Testis (tissue), 2 donors: ENCODE measurements at regions not wholly inside any gene's neighbourhood (a gene's known extent, or its start where the extent isn't known, plus 50 kb on each side); places are given as distances from the start of the nearest gene placed in this dataset.

Source experiments
- DNase-seq: peaks from one replicate; pipeline ENCODE4 v3.0.0-alpha.2; 2019
- H3K27ac ChIP-seq, 2 donors: fragments of 200-600 bp; sonication (generic); one replicate each; pipeline ENCODE4 v1.5.1; 2019
- H3K27me3 ChIP-seq: fragments of 200-600 bp; sonication (generic); one replicate; pipeline ENCODE4 v1.5.1; 2019
- H3K36me3 ChIP-seq: fragments of 200-600 bp; sonication (generic); one replicate; pipeline ENCODE4 v1.5.1; 2017; ENCODE audit warnings: low read depth; ENCODE audit errors: missing control alignments
- H3K4me1 ChIP-seq: fragments of 200-600 bp; sonication (generic); one replicate; pipeline ENCODE4 v1.5.1; 2019
- H3K4me3 ChIP-seq, 2 donors: fragments of 200-600 bp; sonication (generic); one replicate each; pipeline ENCODE4 v1.5.1; 2017 to 2019
- H3K9me3 ChIP-seq: fragments of 200-600 bp; sonication (generic); one replicate; pipeline ENCODE4 v1.5.1; 2017
- CTCF ChIP-seq, 3 experiments: fragments of 450-650 bp in 2 of 3; fragments of 200-600 bp in 1 of 3; sonication (generic) in 1 of 3; IDR thresholded peaks; one replicate each; pipeline ENCODE4 v1.5.1; 2016 to 2019; ENCODE audit warnings: antibody characterized with exemption in 3 of 3, mild to moderate bottlenecking in 2 of 3, moderate library complexity in 1 of 3
- POLR2A ChIP-seq: fragments of 450-650 bp; IDR thresholded peaks from one replicate; pipeline ENCODE4 v1.6.1; 2017; ENCODE audit warnings: antibody characterized with exemption, mild to moderate bottlenecking, moderate library complexity
- WGBS, 2 donors: methylation state at CpG; one replicate each; pipeline ENCODE4 v1.1.5; 2018; 5-methylcytosine and 5-hydroxymethylcytosine counted together
- intact Hi-C: fragments of 100-400 bp; cut with DNase I; formaldehyde crosslinking; loops from one replicate; pipeline ENCODE4 v1.15.1; 2023; ENCODE audit warnings: low total_unique reads

GRCh38 chr4:120540625-120541024 is 381.9 kb downstream of the PRDM5 start:
- no peaks in the 10 kb centered on the region for H3K27me3 ChIP-seq
- intact Hi-C loops, result no loop called here
- WGBS, 2 donors, result 89 to 91% methylated on average over 5 of the region's 5 CpGs

GRCh38 chr4:120536884-120537283 is 385.6 kb downstream of the PRDM5 start:
- H3K27ac ChIP-seq, result no peak overlapping the region
- DNase-seq, result no peak
- no peak overlapping the region for H3K4me3 ChIP-seq
- H3K4me1 ChIP-seq, result no peaks in the 10 kb centered on the region
- 85 to 87% methylated on average over 4 of the region's 4 CpGs for WGBS, 2 donors
- no peaks in the 10 kb centered on the region for H3K36me3 ChIP-seq
- no peaks in the 10 kb centered on the region for H3K9me3 ChIP-seq
- no peaks in the 10 kb centered on the region for H3K27me3 ChIP-seq
- no peak for TF ChIP-seq CTCF (IDR thresholded peaks at IDR 0.05)
- TF ChIP-seq POLR2A, result no peak
- intact Hi-C loops, result no loop called here

More at GRCh38 chr4:120540625-120541024, 381.9 kb downstream of the PRDM5 start:
- no peaks in the 10 kb centered on the region for H3K4me1 ChIP-seq
- TF ChIP-seq POLR2A, result no peak
- TF ChIP-seq CTCF (IDR thresholded peaks at IDR 0.05), result no peak
- DNase-seq, result no peak
- no peaks in the 10 kb centered on the region for H3K36me3 ChIP-seq
- no peaks in the 10 kb centered on the region for H3K9me3 ChIP-seq
- H3K4me3 ChIP-seq, result no peak overlapping the region
- H3K27ac ChIP-seq, result no peak overlapping the region

GRCh38 chr4:120528428-120528827 is 394.1 kb downstream of the PRDM5 start:
- DNase-seq, result no peak
- intact Hi-C loops, result no loop called here
- Histone ChIP-seq H3K4me1 (no peaks in the 10 kb centered on the region), H3K9me3 (no peaks in the 10 kb centered on the region), H3K27me3 (no peaks in the 10 kb centered on the region), H3K36me3 (no peaks in the 10 kb centered on the region), H3K27ac (no peak overlapping the region), H3K4me3 (no peak overlapping the region)
- no peak for TF ChIP-seq CTCF (IDR thresholded peaks at IDR 0.05)
- TF ChIP-seq POLR2A, result no peak

- Histone ChIP-seq H3K4me1 (no peaks in the 10 kb centered on the region), H3K27me3 (no peaks in the 10 kb centered on the region), H3K36me3 (no peaks in the 10 kb centered on the region), H3K27ac (no peak overlapping the region), H3K9me3 (no peaks in the 10 kb centered on the region), H3K4me3 (no peak overlapping the region)
- intact Hi-C loops, result no loop called here
- no peak for TF ChIP-seq POLR2A
- no peak for TF ChIP-seq CTCF (IDR thresholded peaks at IDR 0.05)
- no peak for DNase-seq
Measured at GRCh38 chr4:120526033-120526432, 396.5 kb downstream of the PRDM5 start.

- Histone ChIP-seq H3K36me3 (no peaks in the 10 kb centered on the region), H3K27me3 (no peaks in the 10 kb centered on the region), H3K9me3 (no peaks in the 10 kb centered on the region), H3K4me1 (no peaks in the 10 kb centered on the region), H3K4me3 (no peak overlapping the region), H3K27ac (no peak overlapping the region)
- WGBS, 2 donors, result 84 to 91% methylated on average over 4 of the region's 4 CpGs
- intact Hi-C loops, result no loop called here
- TF ChIP-seq CTCF (IDR thresholded peaks at IDR 0.05), result no peak
- no peak for TF ChIP-seq POLR2A
- DNase-seq, result no peak
Measured at GRCh38 chr4:120525106-120525505, 397.4 kb downstream of the PRDM5 start.
